HepG2 (cell line): ENCODE measurements at regions not wholly inside any gene's neighbourhood (a gene's known extent, or its start where the extent isn't known, plus 50 kb on each side); places are given as distances from the start of the nearest gene placed in this dataset.
A peak's percentile ranks its signal among the peaks of the same experiment; 100 is the strongest.

Source experiments
- ATAC-seq: fragments of 200-7000 bp; cut with Tn5 transposase; 3 replicates; pipeline ENCODE4 v1.9.1; 2020; ENCODE audit warnings: mild to moderate bottlenecking, moderate library complexity
- BruUV-seq: library from RNA; stranded (reverse); fragments of 400-500 nt; replicated peaks from 2 replicates; lab custom pipeline; 2021; lab: Mats Ljungman, UMichigan
- CTCF ChIA-PET: fragments of 300-600 bp; formaldehyde crosslinking; extraction: SDS; loops from one replicate; lab custom pipeline; 2021; ENCODE audit warnings: low total read pairs, inconsistent platforms, low intra/inter-chr PET ratio; lab: Yijun Ruan, JAX
- POLR2A ChIA-PET: fragments of 350-600 bp; sonication (Branson Sonifier 250); formaldehyde crosslinking; loops from one replicate; lab custom pipeline; 2020; ENCODE audit warnings: antibody characterized with exemption, inconsistent platforms; lab: Yijun Ruan, JAX
- DNase-seq: peaks from one replicate; pipeline ENCODE4 v3.0.0-alpha.2; 2015; ENCODE audit warnings: low spot score
- FAIRE-seq: peaks from 3 replicates; lab custom pipeline; 2011; peaks lifted over from hg19 to GRCh38; lab: Jason Lieb, UNC
- H2AFZ ChIP-seq: one replicate; pipeline ENCODE4 v1.6.1; 2011; ENCODE audit warnings: low read length, inconsistent platforms
- H3K27ac ChIP-seq: fragments of 300-600 bp; 3 replicates; pipeline ENCODE4 v1.8.0; 2011; ENCODE audit warnings: mixed run types, mild to moderate bottlenecking, mixed read lengths, low read length, inconsistent platforms; ENCODE audit not compliant: insufficient read depth; ENCODE audit errors: extremely low read length
- H3K27me3 ChIP-seq, 2 experiments: fragments of 200-600 bp in 1 of 2; 2 replicates in 1 of 2; 3 replicates in 1 of 2; pipeline versions ENCODE4 v1.6.0 to v1.8.0; 2011; ENCODE audit warnings: low read length in 2 of 2, mild to moderate bottlenecking in 2 of 2, moderate library complexity in 2 of 2, inconsistent platforms in 1 of 2; ENCODE audit not compliant: insufficient read depth in 2 of 2, control insufficient read depth in 1 of 2
- H3K36me3 ChIP-seq, 2 experiments: fragments of 200-600 bp in 1 of 2; replicated peaks in 1 of 2; 2 replicates in 1 of 2; 3 replicates in 1 of 2; pipeline versions ENCODE4 v1.5.1 to v1.8.0; 2011; ENCODE audit warnings: low read length in 2 of 2, inconsistent platforms in 1 of 2; ENCODE audit not compliant: insufficient read depth in 2 of 2, control insufficient read depth in 1 of 2
- H3K4me1 ChIP-seq: 2 replicates; pipeline ENCODE4 v1.5.1; 2012; ENCODE audit warnings: low read length, inconsistent platforms; ENCODE audit not compliant: insufficient read depth
- H3K4me2 ChIP-seq: 2 replicates; pipeline ENCODE4 v1.6.0; 2011; ENCODE audit warnings: low read depth, low read length, inconsistent platforms
- H3K4me3 ChIP-seq, 3 experiments: fragments of 200-600 bp in 1 of 3; sonication (generic), shearing (Covaris generic) in 1 of 3; replicated peaks in 1 of 3; 2 replicates each; pipeline ENCODE4 v1.5.1; 2011 to 2016; ENCODE audit warnings: low read length in 3 of 3, inconsistent platforms in 2 of 3, low read depth in 2 of 3, mild to moderate bottlenecking in 2 of 3, control low read depth in 1 of 3, mixed read lengths in 1 of 3; ENCODE audit not compliant: insufficient read depth in 1 of 3
- H3K79me2 ChIP-seq: one replicate; pipeline ENCODE4 v1.6.1; 2011; ENCODE audit warnings: low read length, inconsistent platforms; ENCODE audit not compliant: insufficient read depth
- H3K9ac ChIP-seq: 2 replicates; pipeline ENCODE4 v1.6.0; 2011; ENCODE audit warnings: mild to moderate bottlenecking, low read depth, low read length, inconsistent platforms; ENCODE audit not compliant: insufficient read depth
- H3K9me3 ChIP-seq: 2 replicates; pipeline ENCODE4 v1.5.1; 2012; ENCODE audit warnings: mild to moderate bottlenecking, low read length
- H4K20me1 ChIP-seq: 2 replicates; pipeline ENCODE4 v1.6.0; 2011; ENCODE audit warnings: inconsistent platforms, mild to moderate bottlenecking, low read length, moderate library complexity; ENCODE audit not compliant: insufficient read depth
- HNRNPK ChIP-seq: fragments of 200-400 bp; formaldehyde crosslinking; IDR thresholded peaks from 2 replicates; pipeline ENCODE4 v1.6.1; 2018; ENCODE audit warnings: low read length, low read depth, moderate library complexity, mild to moderate bottlenecking; ENCODE audit not compliant: poor library complexity, severe bottlenecking
- KDM1A ChIP-seq: IDR thresholded peaks from 2 replicates; pipeline ENCODE4 v1.6.1; 2016; ENCODE audit warnings: missing compliant biosample characterization
- KLF9 ChIP-seq: IDR thresholded peaks from 2 replicates; pipeline ENCODE4 v1.6.1; 2016; ENCODE audit warnings: low read depth
- MXD4 ChIP-seq: IDR thresholded peaks from 2 replicates; pipeline ENCODE4 v1.6.1; 2016; ENCODE audit warnings: mild to moderate bottlenecking, missing biosample characterization, missing genetic modification reagents
- PCBP2 ChIP-seq: fragments of 200-400 bp; formaldehyde crosslinking; optimal IDR thresholded peaks from 2 replicates; pipeline ENCODE3; 2018; ENCODE audit warnings: low read length, low read depth; ENCODE audit not compliant: poor library complexity, severe bottlenecking
- ZNF510 ChIP-seq: sonication (generic); formaldehyde crosslinking; IDR thresholded peaks from 2 replicates; pipeline ENCODE4 v1.4.0; 2020; ENCODE audit warnings: low read depth, mild to moderate bottlenecking, missing genetic modification reagents
- ZSCAN21 ChIP-seq: sonication (generic); formaldehyde crosslinking; IDR thresholded peaks from 2 replicates; pipeline ENCODE4 v1.8.0; 2022; ENCODE audit warnings: mild to moderate bottlenecking, missing genetic modification reagents, moderate library complexity, borderline replicate concordance
- WGBS: methylation state at CpG from one replicate; pipeline ENCODE4 v1.1.6; 2017; ENCODE audit warnings: low lambda C conversion rate; 5-methylcytosine and 5-hydroxymethylcytosine counted together
- in situ Hi-C: cut with HindIII; loops from 2 replicates; pipeline ENCODE4 v1.10.0; 2017; ENCODE audit warnings: low pct_unique_long_range_greater_than_20kb; ENCODE audit not compliant: extremely low pct_ligation_motif_present
- intact Hi-C: fragments of 100-400 bp; cut with micrococcal nuclease; formaldehyde crosslinking; loops from one replicate; pipeline ENCODE4 v1.10.0; 2022; ENCODE audit not compliant: unreplicated experiment
- TF ChIP-seq, protein P1 (sequence below): sonication (generic); formaldehyde crosslinking; IDR thresholded peaks from 2 replicates; pipeline ENCODE4 v1.4.0; 2020; ENCODE audit warnings: missing genetic modification reagents
- TF ChIP-seq, protein P2 (sequence below): sonication (generic); formaldehyde crosslinking; IDR thresholded peaks from 2 replicates; pipeline ENCODE4 v1.4.0; 2020; ENCODE audit warnings: missing genetic modification reagents

GRCh38 chr4:170748975-170749374 is 659.2 kb upstream of the AADAT start:
- no TSS peak for BruUV-seq
- CTCF ChIA-PET, result no interaction called here
- WGBS, result 14% methylated on average over 2 of the region's 2 CpGs

GRCh38 chr4:170743633-170744032 is 653.9 kb upstream of the AADAT start:
- 15% methylated on average over 13 of the region's 13 CpGs for WGBS
- in situ Hi-C loops (no loop called here), intact Hi-C loops (no loop called here)
- Histone ChIP-seq H3K9ac (no peak overlapping the region), H3K36me3 (no peaks in the 10 kb centered on the region), H3K27ac (no peak overlapping the region), H4K20me1 (no peaks in the 10 kb centered on the region), H3K27me3 (no peaks in the 10 kb centered on the region), H3K79me2 (no peaks in the 10 kb centered on the region), H2AFZ (no peak overlapping the region), H3K4me3 (no peak overlapping the region), H3K4me1 (no peaks in the 10 kb centered on the region), H3K4me2 (no peak overlapping the region), H3K9me3 (no peaks in the 10 kb centered on the region)
- no TSS peak for BruUV-seq
- CTCF ChIA-PET, result no interaction called here
- DNase-seq (peak; percentile 31), ATAC-seq (no peak), FAIRE-seq (no peak)
- POLR2A ChIA-PET, result no interaction called here
- TF ChIP-seq, protein P1, sequence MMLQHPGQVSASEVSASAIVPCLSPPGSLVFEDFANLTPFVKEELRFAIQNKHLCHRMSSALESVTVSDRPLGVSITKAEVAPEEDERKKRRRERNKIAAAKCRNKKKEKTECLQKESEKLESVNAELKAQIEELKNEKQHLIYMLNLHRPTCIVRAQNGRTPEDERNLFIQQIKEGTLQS, result no peak
- TF ChIP-seq MXD4, result no peak
- TF ChIP-seq PCBP2, result no peak
- no peak for TF ChIP-seq ZNF510 (CRISPR knock-in tag)
- no peak for TF ChIP-seq KDM1A (CRISPR knock-in tag)
- TF ChIP-seq ZSCAN21 (CRISPR knock-in tag), result no peak

More at GRCh38 chr4:170748975-170749374, 659.2 kb upstream of the AADAT start:
- H4K20me1 ChIP-seq, result no peaks in the 10 kb centered on the region
- POLR2A ChIA-PET, result no interaction called here
- H3K4me1 ChIP-seq, result no peaks in the 10 kb centered on the region
- FAIRE-seq (no peak), DNase-seq (no peak), ATAC-seq (no peak)
- peaks cover 4% of the 10 kb centered on the region; the same call in 1 of the 2 replicates for H3K9me3 ChIP-seq
- in situ Hi-C loops (no loop called here), intact Hi-C loops (no loop called here)
- TF ChIP-seq, protein P2, sequence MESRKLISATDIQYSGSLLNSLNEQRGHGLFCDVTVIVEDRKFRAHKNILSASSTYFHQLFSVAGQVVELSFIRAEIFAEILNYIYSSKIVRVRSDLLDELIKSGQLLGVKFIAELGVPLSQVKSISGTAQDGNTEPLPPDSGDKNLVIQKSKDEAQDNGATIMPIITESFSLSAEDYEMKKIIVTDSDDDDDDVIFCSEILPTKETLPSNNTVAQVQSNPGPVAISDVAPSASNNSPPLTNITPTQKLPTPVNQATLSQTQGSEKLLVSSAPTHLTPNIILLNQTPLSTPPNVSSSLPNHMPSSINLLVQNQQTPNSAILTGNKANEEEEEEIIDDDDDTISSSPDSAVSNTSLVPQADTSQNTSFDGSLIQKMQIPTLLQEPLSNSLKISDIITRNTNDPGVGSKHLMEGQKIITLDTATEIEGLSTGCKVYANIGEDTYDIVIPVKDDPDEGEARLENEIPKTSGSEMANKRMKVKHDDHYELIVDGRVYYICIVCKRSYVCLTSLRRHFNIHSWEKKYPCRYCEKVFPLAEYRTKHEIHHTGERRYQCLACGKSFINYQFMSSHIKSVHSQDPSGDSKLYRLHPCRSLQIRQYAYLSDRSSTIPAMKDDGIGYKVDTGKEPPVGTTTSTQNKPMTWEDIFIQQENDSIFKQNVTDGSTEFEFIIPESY (CRISPR knock-in tag), result no peak
- TF ChIP-seq KLF9 (CRISPR knock-in tag) (no peak), HNRNPK (peak; percentile 85)
- H3K27ac ChIP-seq, result no peak overlapping the region
- no peaks in the 10 kb centered on the region for H3K27me3 ChIP-seq
- H2AFZ ChIP-seq, result no peak overlapping the region
- no peak overlapping the region for H3K4me3 ChIP-seq
- H3K9ac ChIP-seq, result no peak overlapping the region
- no peak overlapping the region for H3K4me2 ChIP-seq
- H3K79me2 ChIP-seq, result no peaks in the 10 kb centered on the region
- no peaks in the 10 kb centered on the region for H3K36me3 ChIP-seq
